Endodermal cell (in vitro differentiated cells): ENCODE measurements at regions not wholly inside any gene's neighbourhood (a gene's known extent, or its start where the extent isn't known, plus 50 kb on each side); places are given as distances from the start of the nearest gene placed in this dataset.

Experiments used
- DNase-seq: peaks from one replicate; pipeline ENCODE4 v3.0.0-alpha.2; 2017
- H3K27ac ChIP-seq: 2 replicates; pipeline ENCODE4 v1.5.1; 2013; ENCODE audit warnings: mild to moderate bottlenecking, low read depth, low read length, moderate library complexity
- H3K27me3 ChIP-seq: 2 replicates; pipeline ENCODE4 v1.6.1; 2013; ENCODE audit warnings: mild to moderate bottlenecking, low read length, moderate library complexity; ENCODE audit not compliant: insufficient read depth, control insufficient read depth, poor library complexity, severe bottlenecking
- H3K36me3 ChIP-seq: 2 replicates; pipeline ENCODE4 v1.7.0; 2013; ENCODE audit warnings: mild to moderate bottlenecking, low read length, moderate library complexity; ENCODE audit not compliant: control insufficient read depth, insufficient read depth
- H3K4me1 ChIP-seq: one replicate; pipeline ENCODE4 v1.7.0; 2013; ENCODE audit warnings: low read length; ENCODE audit not compliant: control insufficient read depth, insufficient read depth
- H3K4me3 ChIP-seq: 2 replicates; pipeline ENCODE4 v1.5.1; 2013; ENCODE audit warnings: mild to moderate bottlenecking, low read length, moderate library complexity
- H3K9ac ChIP-seq: 2 replicates; pipeline ENCODE4 v1.6.1; 2013; ENCODE audit warnings: mild to moderate bottlenecking, low read length, moderate library complexity; ENCODE audit not compliant: poor library complexity, severe bottlenecking; ENCODE audit errors: extremely low read depth
- H3K9me3 ChIP-seq: 2 replicates; pipeline ENCODE4 v1.6.1; 2013; ENCODE audit warnings: mild to moderate bottlenecking, low read length, moderate library complexity; ENCODE audit not compliant: control insufficient read depth
- H3K27ac Mint-ChIP-seq: 2 replicates; pipeline ENCODE4 v1.8.0; 2020; ENCODE audit warnings: mixed read lengths
- H3K27me3 Mint-ChIP-seq: 2 replicates; pipeline ENCODE4 v1.8.0; 2021; ENCODE audit warnings: mild to moderate bottlenecking, mixed read lengths; ENCODE audit not compliant: insufficient read depth
- H3K36me3 Mint-ChIP-seq: 2 replicates; pipeline ENCODE4 v1.8.0; 2020; ENCODE audit warnings: low read depth, mixed read lengths
- H3K4me1 Mint-ChIP-seq: 2 replicates; pipeline ENCODE4 v1.8.0; 2020; ENCODE audit warnings: mixed read lengths
- H3K4me3 Mint-ChIP-seq: 2 replicates; pipeline ENCODE4 v1.8.0; 2020; ENCODE audit warnings: mild to moderate bottlenecking, moderate library complexity, mixed read lengths
- H3K9me3 Mint-ChIP-seq: 2 replicates; pipeline ENCODE4 v1.8.0; 2020; ENCODE audit warnings: mild to moderate bottlenecking, mixed read lengths
- CTCF ChIP-seq: fragments of 200-600 bp; sonication (generic); conservative IDR thresholded peaks from 2 replicates; pipeline ENCODE4 v1.5.0; 2021; ENCODE audit warnings: antibody characterized with exemption, mild to moderate bottlenecking
- WGBS, 2 experiments: methylation state at CpG; one replicate each; pipeline versions ENCODE4 v1.1.5 to v1.1.7; 2013; ENCODE audit warnings: missing lambda C conversion rate in 2 of 2, mixed read lengths in 1 of 2; ENCODE audit not compliant: insufficient coverage in 1 of 2, insufficient read length in 1 of 2; 5-methylcytosine and 5-hydroxymethylcytosine counted together

- TF ChIP-seq CTCF = no peak
- no peak overlapping the region for H3K4me3 ChIP-seq
- Mint-ChIP-seq H3K9me3 (no peaks in the 10 kb centered on the region), H3K27me3 (peaks cover 2% of the 10 kb centered on the region), H3K4me1 (no peaks in the 10 kb centered on the region), H3K4me3 (no peak overlapping the region), H3K27ac (no peak overlapping the region), H3K36me3 (no peaks in the 10 kb centered on the region)
- H3K27me3 ChIP-seq = no peaks in the 10 kb centered on the region
- no peak for DNase-seq
- H3K36me3 ChIP-seq = no peaks in the 10 kb centered on the region
- no peak overlapping the region for H3K9ac ChIP-seq
- no peaks in the 10 kb centered on the region for H3K4me1 ChIP-seq
- 90 to 95% methylated on average over 3 to 4 of the region's 4 CpGs for WGBS, 2 experiments
- peak overlapping the region; percentile 52 for H3K27ac ChIP-seq
- no peaks in the 10 kb centered on the region for H3K9me3 ChIP-seq
These were observed 776.9 kb upstream of the ARPP21 start for GRCh38 chr3:34862456-34862855.

GRCh38 chr3:34863485-34863884 is 775.8 kb upstream of the ARPP21 start:
- no peak overlapping the region for H3K4me3 ChIP-seq
- H3K4me1 ChIP-seq = no peaks in the 10 kb centered on the region
- H3K9me3 ChIP-seq = no peaks in the 10 kb centered on the region
- Mint-ChIP-seq H3K27ac (no peak overlapping the region), H3K9me3 (no peaks in the 10 kb centered on the region), H3K4me1 (no peaks in the 10 kb centered on the region), H3K4me3 (no peak overlapping the region), H3K27me3 (peaks cover 2% of the 10 kb centered on the region), H3K36me3 (no peaks in the 10 kb centered on the region)
- H3K9ac ChIP-seq = no peak overlapping the region
- H3K27ac ChIP-seq = no peak overlapping the region
- WGBS, 2 experiments = 80 to 95% methylated on average over 1 of the region's 1 CpG
- H3K27me3 ChIP-seq = no peaks in the 10 kb centered on the region
- H3K36me3 ChIP-seq = no peaks in the 10 kb centered on the region
- DNase-seq = no peak
- no peak for TF ChIP-seq CTCF

GRCh38 chr3:34864011-34864410 is 775.3 kb upstream of the ARPP21 start:
- no peak overlapping the region for H3K4me3 Mint-ChIP-seq
- Histone ChIP-seq H3K4me1 (no peaks in the 10 kb centered on the region), H3K27me3 (no peaks in the 10 kb centered on the region), H3K9ac (no peak overlapping the region), H3K27ac (no peak overlapping the region), H3K36me3 (no peaks in the 10 kb centered on the region), H3K4me3 (no peak overlapping the region), H3K9me3 (no peaks in the 10 kb centered on the region)
- no peaks in the 10 kb centered on the region for H3K9me3 Mint-ChIP-seq
- 40 to 89% methylated on average over 1 to 3 of the region's 3 CpGs for WGBS, 2 experiments
- peaks cover 2% of the 10 kb centered on the region for H3K27me3 Mint-ChIP-seq
- no peak for TF ChIP-seq CTCF
- no peaks in the 10 kb centered on the region for H3K4me1 Mint-ChIP-seq
- H3K36me3 Mint-ChIP-seq = no peaks in the 10 kb centered on the region
- no peak for DNase-seq
- no peak overlapping the region for H3K27ac Mint-ChIP-seq
